D721Med (cell line): ENCODE measurements at regions not wholly inside any gene's neighbourhood (a gene's known extent, or its start where the extent isn't known, plus 50 kb on each side); places are given as distances from the start of the nearest gene placed in this dataset.

Experiments used
- DNase-seq: peaks from one replicate; pipeline ENCODE4 v3.0.0; 2011; ENCODE audit warnings: low spot score; ENCODE audit not compliant: insufficient read length
- FAIRE-seq: peaks from 2 replicates; lab custom pipeline; 2011; peaks lifted over from hg19 to GRCh38; lab: Jason Lieb, UNC
- CTCF ChIP-seq: IDR thresholded peaks from 2 replicates; pipeline ENCODE4 v1.5.1; 2012; ENCODE audit warnings: mild to moderate bottlenecking, control low read depth; ENCODE audit not compliant: insufficient read depth; ENCODE audit errors: missing control alignments

GRCh38 chr13:72647422-72647821 is 80.0 kb downstream of the MZT1 start:
- TF ChIP-seq CTCF: no peak
- no peak for FAIRE-seq
- DNase-seq: no peak

GRCh38 chr13:72645521-72645920 is 81.9 kb downstream of the MZT1 start:
- FAIRE-seq (no peak), DNase-seq (no peak)
- no peak for TF ChIP-seq CTCF

GRCh38 chr13:72643311-72643989 is 84.0 kb downstream of the MZT1 start:
- TF ChIP-seq CTCF: peak; percentile 74
- no peak for DNase-seq
- FAIRE-seq: no peak

- FAIRE-seq: no peak
- TF ChIP-seq CTCF: no peak
- DNase-seq: no peak
These were observed 88.1 kb downstream of the MZT1 start for GRCh38 chr13:72639377-72639776.

- no peak for FAIRE-seq
- DNase-seq: no peak
- TF ChIP-seq CTCF: no peak
These were observed 89.2 kb downstream of the MZT1 start for GRCh38 chr13:72638059-72638815.

GRCh38 chr13:72637561-72637960 is 89.9 kb downstream of the MZT1 start:
- TF ChIP-seq CTCF: no peak
- FAIRE-seq: no peak
- no peak for DNase-seq

GRCh38 chr13:72634859-72635258 is 92.6 kb downstream of the MZT1 start:
- FAIRE-seq (no peak), DNase-seq (no peak)
- no peak for TF ChIP-seq CTCF
